ENCODE measurements at regions not wholly inside any gene's neighbourhood (a gene's known extent, or its start where the extent isn't known, plus 50 kb on each side); places are given as distances from the start of the nearest gene placed in this dataset.
"Not testable (repeated sequence)": the region's sequence is repeated elsewhere in the genome, so short reads cannot be mapped to it uniquely, and the experiment has no call there.

DNA sequence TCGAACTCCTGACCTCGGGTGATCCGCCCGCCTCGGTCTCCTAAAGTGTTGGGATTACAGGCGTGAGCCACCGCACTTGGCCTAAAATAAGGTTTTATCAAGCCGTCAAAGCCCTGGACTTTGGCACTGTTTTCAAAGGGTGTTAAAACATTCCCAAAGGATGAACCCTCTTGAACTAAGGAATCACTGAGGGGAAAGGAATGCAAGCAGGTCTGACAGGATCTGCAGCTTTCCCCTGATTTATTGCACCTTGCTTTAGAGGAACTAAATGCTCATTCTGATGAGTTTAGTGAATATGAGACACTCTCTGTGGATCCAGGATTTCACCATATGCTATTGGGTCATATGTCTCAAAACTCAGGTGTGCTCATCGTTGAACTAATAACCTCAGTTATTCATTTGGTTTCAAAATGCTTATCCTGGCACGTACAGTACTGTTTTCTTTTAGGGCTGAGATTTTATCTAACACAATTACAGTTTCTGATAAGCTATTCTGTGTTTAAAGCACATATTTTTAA lies 63.0 kb upstream of the TSC22D2 start:
- Histone ChIP-seq H3K27ac (ENCODE audit: low read depth in 2 of 2, low read length in 2 of 2) (peak overlapping the region; percentile 7 to 29), H3K9ac (ENCODE audit: low read depth in 1 of 2, low read length in 2 of 2) (no peak overlapping the region), H3K36me3 (ENCODE audit: control insufficient read depth in 2 of 2, insufficient read depth in 2 of 2, low read length in 2 of 2) (no peaks in the 10 kb centered on the region), H3K4me3 (ENCODE audit: low read length in 2 of 2) (no peak overlapping the region), H3K4me1 (ENCODE audit: control insufficient read depth in 2 of 2, insufficient read depth in 2 of 2, low read length in 2 of 2) (peaks cover 0 to 11% of the 10 kb centered on the region in 2 donors), H3K27me3 (ENCODE audit: control insufficient read depth in 2 of 2, insufficient read depth in 2 of 2, low read length in 2 of 2) (no peaks in the 10 kb centered on the region), H3K9me3 (ENCODE audit: control insufficient read depth in 2 of 2, low read length in 2 of 2) (no peaks in the 10 kb centered on the region)

DNA sequence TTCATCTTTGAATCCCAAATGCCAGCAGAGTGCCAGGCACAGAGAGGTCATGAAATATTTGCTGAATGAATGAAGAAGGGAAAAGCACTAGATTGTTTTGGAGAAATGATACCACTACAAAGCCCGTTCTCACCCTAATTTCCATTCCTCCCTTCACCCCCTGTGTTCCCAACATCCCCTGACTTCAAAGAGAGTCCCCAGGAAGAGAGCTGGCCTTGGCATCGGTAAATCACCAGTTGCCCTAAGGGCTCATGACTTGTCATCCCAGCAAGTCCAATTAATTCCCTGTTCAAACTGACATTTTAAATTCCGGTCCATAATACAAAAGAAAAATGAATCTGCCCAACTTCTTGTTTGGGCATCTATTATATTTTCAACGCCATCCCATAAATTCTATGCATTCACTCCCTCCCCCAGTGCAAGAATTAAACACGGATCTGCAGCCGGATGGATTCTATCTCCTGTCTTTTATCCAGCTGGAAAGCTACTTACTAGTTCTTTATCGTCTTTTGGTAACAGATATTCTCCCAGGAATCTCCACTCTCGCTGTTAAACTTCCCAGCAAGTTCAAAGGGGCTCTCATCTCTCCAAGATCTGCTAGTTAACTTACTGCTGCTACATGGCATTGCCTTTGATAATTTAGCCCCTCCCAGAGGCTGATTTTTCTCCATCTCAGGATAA lies 63.9 kb upstream of the TSC22D2 start:
- Histone ChIP-seq H3K27ac (ENCODE audit: low read depth in 2 of 2, low read length in 2 of 2) (no peak overlapping the region), H3K27me3 (ENCODE audit: control insufficient read depth in 2 of 2, insufficient read depth in 2 of 2, low read length in 2 of 2) (no peaks in the 10 kb centered on the region), H3K4me1 (ENCODE audit: control insufficient read depth in 2 of 2, insufficient read depth in 2 of 2, low read length in 2 of 2) (peaks cover 0 to 11% of the 10 kb centered on the region in 2 donors), H3K9ac (ENCODE audit: low read depth in 1 of 2, low read length in 2 of 2) (no peak overlapping the region), H3K9me3 (ENCODE audit: control insufficient read depth in 2 of 2, low read length in 2 of 2) (no peaks in the 10 kb centered on the region), H3K36me3 (ENCODE audit: control insufficient read depth in 2 of 2, insufficient read depth in 2 of 2, low read length in 2 of 2) (no peaks in the 10 kb centered on the region), H3K4me3 (ENCODE audit: low read length in 2 of 2) (no peak overlapping the region)

GRCh38 chr3:150342896-150343467 lies 65.1 kb upstream of the TSC22D2 start:
- Histone ChIP-seq H3K27ac (ENCODE audit: low read depth in 2 of 2, low read length in 2 of 2) (no peak overlapping the region), H3K9me3 (ENCODE audit: control insufficient read depth in 2 of 2, low read length in 2 of 2) (no peaks in the 10 kb centered on the region), H3K27me3 (ENCODE audit: control insufficient read depth in 2 of 2, insufficient read depth in 2 of 2, low read length in 2 of 2) (no peaks in the 10 kb centered on the region), H3K9ac (ENCODE audit: low read depth in 1 of 2, low read length in 2 of 2) (no peak overlapping the region), H3K36me3 (ENCODE audit: control insufficient read depth in 2 of 2, insufficient read depth in 2 of 2, low read length in 2 of 2) (no peaks in the 10 kb centered on the region), H3K4me1 (ENCODE audit: control insufficient read depth in 2 of 2, insufficient read depth in 2 of 2, low read length in 2 of 2) (peaks cover 0 to 3% of the 10 kb centered on the region in 2 donors), H3K4me3 (ENCODE audit: low read length in 2 of 2) (no peak overlapping the region)

DNA sequence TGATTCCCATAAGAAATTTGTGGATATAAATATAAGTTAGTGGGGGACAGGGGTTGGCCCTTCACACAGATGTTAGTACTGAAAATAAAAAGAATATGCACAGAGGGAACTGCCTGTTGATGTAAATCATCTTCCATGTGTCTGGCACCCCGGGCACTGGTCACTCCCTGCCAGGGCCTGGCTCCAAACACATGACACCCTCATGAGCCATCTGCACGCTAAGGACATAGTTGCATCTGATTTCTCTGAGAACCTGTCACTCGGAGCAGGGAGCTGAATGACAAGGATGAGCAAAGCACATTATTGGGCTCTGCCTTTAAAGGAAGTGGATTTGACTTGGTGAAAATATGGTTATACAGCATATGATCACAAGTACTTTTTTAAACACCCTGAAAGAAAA lies 66.2 kb upstream of the TSC22D2 start:
- Histone ChIP-seq H3K27me3 (ENCODE audit: control insufficient read depth in 2 of 2, insufficient read depth in 2 of 2, low read length in 2 of 2) (no peaks in the 10 kb centered on the region), H3K9me3 (ENCODE audit: control insufficient read depth in 2 of 2, low read length in 2 of 2) (no peaks in the 10 kb centered on the region), H3K9ac (ENCODE audit: low read depth in 1 of 2, low read length in 2 of 2) (no peak overlapping the region), H3K36me3 (ENCODE audit: control insufficient read depth in 2 of 2, insufficient read depth in 2 of 2, low read length in 2 of 2) (no peaks in the 10 kb centered on the region), H3K27ac (ENCODE audit: low read depth in 2 of 2, low read length in 2 of 2) (no peak overlapping the region), H3K4me3 (ENCODE audit: low read length in 2 of 2) (no peak overlapping the region), H3K4me1 (ENCODE audit: control insufficient read depth in 2 of 2, insufficient read depth in 2 of 2, low read length in 2 of 2) (peaks cover 0 to 3% of the 10 kb centered on the region in 2 donors)

DNA sequence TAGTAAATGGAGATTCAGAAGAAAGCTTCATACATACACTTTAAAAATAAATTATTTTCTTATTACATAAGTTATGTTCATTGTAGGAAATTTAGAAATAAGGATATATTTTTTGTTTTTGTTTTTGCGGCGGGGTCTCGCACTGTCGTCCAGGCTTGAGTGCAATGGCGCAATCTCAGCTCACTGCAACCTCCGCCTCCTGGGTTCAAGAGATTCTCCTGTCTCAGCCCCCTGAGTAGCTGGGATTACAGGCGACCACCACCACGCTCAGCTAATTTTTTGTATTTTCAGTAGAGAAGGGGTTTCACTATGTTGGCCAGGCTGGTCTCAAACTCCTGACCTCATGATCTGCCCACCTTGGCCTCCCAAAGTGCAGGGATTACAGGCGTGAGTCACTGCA lies 71.7 kb upstream of the TSC22D2 start:
- not testable (repeated sequence) for H3K27ac ChIP-seq (ENCODE audit: low read depth in 2 of 2, low read length in 2 of 2); H3K9me3 ChIP-seq (ENCODE audit: control insufficient read depth in 2 of 2, low read length in 2 of 2); H3K27me3 ChIP-seq (ENCODE audit: control insufficient read depth in 2 of 2, insufficient read depth in 2 of 2, low read length in 2 of 2); H3K36me3 ChIP-seq (ENCODE audit: control insufficient read depth in 2 of 2, insufficient read depth in 2 of 2, low read length in 2 of 2); H3K9ac ChIP-seq (ENCODE audit: low read depth in 1 of 2, low read length in 2 of 2); H3K4me3 ChIP-seq (ENCODE audit: low read length in 2 of 2); H3K4me1 ChIP-seq (ENCODE audit: control insufficient read depth in 2 of 2, insufficient read depth in 2 of 2, low read length in 2 of 2)

DNA sequence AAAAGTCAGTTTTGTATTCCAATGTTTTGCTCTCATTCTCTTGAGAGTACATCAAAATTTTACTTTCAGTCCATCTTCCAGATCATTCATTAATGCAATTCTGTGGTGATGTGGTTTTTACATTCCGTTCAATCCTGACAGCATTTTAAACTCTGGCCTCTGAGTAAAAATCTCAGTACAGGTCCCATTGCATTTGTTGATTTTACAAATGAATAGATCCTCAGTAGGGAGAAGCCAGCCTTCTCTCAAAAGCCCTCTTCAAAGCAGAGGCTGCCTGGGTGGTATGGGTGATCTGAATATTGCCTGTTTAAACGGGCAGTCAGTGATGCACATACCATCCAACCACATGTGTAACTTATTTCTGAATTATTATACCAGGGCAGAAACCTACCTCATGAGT lies 72.5 kb upstream of the TSC22D2 start:
- no peak overlapping the region for H3K27ac ChIP-seq (ENCODE audit: low read depth in 2 of 2, low read length in 2 of 2)
- no peaks in the 10 kb centered on the region for H3K4me1 ChIP-seq (ENCODE audit: control insufficient read depth in 2 of 2, insufficient read depth in 2 of 2, low read length in 2 of 2)
- no peaks in the 10 kb centered on the region for H3K27me3 ChIP-seq (ENCODE audit: control insufficient read depth in 2 of 2, insufficient read depth in 2 of 2, low read length in 2 of 2)
- H3K4me3 ChIP-seq (ENCODE audit: low read length in 2 of 2): no peak overlapping the region
- no peaks in the 10 kb centered on the region for H3K36me3 ChIP-seq (ENCODE audit: control insufficient read depth in 2 of 2, insufficient read depth in 2 of 2, low read length in 2 of 2)
- no peaks in the 10 kb centered on the region for H3K9me3 ChIP-seq (ENCODE audit: control insufficient read depth in 2 of 2, low read length in 2 of 2)
- no peak overlapping the region for H3K9ac ChIP-seq (ENCODE audit: low read depth in 1 of 2, low read length in 2 of 2)

DNA sequence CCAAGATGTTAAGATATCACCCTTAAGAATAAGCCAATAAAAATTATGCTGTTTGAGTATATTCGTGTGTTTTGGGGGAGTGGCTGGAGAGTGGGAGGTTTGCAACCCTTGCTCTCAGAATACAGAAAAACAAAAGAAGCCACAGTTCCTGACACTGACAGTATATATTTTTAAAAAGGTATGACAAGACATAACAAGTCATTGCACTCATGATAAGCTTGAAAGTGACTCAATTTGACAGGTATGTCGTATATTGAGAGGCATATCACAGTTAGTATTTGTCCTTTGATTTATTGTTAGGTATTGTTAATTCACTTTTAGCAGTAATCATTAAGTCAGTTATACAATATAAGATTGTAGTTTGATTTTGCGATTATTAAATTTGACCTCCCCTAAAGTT lies 73.1 kb upstream of the TSC22D2 start:
- Histone ChIP-seq H3K27ac (ENCODE audit: low read depth in 2 of 2, low read length in 2 of 2) (no peak overlapping the region), H3K9ac (ENCODE audit: low read depth in 1 of 2, low read length in 2 of 2) (no peak overlapping the region), H3K27me3 (ENCODE audit: control insufficient read depth in 2 of 2, insufficient read depth in 2 of 2, low read length in 2 of 2) (no peaks in the 10 kb centered on the region), H3K36me3 (ENCODE audit: control insufficient read depth in 2 of 2, insufficient read depth in 2 of 2, low read length in 2 of 2) (no peaks in the 10 kb centered on the region), H3K4me3 (ENCODE audit: low read length in 2 of 2) (no peak overlapping the region), H3K4me1 (ENCODE audit: control insufficient read depth in 2 of 2, insufficient read depth in 2 of 2, low read length in 2 of 2) (no peaks in the 10 kb centered on the region), H3K9me3 (ENCODE audit: control insufficient read depth in 2 of 2, low read length in 2 of 2) (no peaks in the 10 kb centered on the region)

DNA sequence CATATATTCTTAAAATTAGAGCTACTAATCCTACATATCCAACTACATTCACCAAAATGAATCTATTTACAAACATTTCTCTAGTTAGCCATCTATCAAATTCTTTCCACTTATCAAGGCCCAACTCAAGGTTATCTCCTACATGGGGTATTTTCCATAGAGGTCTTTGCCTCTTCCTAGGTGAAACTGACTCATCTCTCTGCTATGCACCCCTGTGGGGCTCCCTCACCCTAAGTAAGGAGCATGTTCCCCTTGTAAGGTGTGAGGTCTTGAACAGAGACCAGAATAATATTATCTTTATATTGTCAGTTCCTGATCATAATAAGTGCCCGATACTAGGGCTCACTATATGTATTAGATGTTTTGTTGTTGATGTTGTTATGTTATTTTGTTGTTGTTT lies 74.6 kb upstream of the TSC22D2 start:
- H3K36me3 ChIP-seq (ENCODE audit: control insufficient read depth in 2 of 2, insufficient read depth in 2 of 2, low read length in 2 of 2): no peaks in the 10 kb centered on the region
- H3K27ac ChIP-seq (ENCODE audit: low read depth in 2 of 2, low read length in 2 of 2): no peak overlapping the region
- H3K27me3 ChIP-seq (ENCODE audit: control insufficient read depth in 2 of 2, insufficient read depth in 2 of 2, low read length in 2 of 2): no peaks in the 10 kb centered on the region
- H3K9ac ChIP-seq (ENCODE audit: low read depth in 1 of 2, low read length in 2 of 2): no peak overlapping the region
- H3K9me3 ChIP-seq (ENCODE audit: control insufficient read depth in 2 of 2, low read length in 2 of 2): no peaks in the 10 kb centered on the region
- H3K4me1 ChIP-seq (ENCODE audit: control insufficient read depth in 2 of 2, insufficient read depth in 2 of 2, low read length in 2 of 2): no peaks in the 10 kb centered on the region
- H3K4me3 ChIP-seq (ENCODE audit: low read length in 2 of 2): no peak overlapping the region

DNA sequence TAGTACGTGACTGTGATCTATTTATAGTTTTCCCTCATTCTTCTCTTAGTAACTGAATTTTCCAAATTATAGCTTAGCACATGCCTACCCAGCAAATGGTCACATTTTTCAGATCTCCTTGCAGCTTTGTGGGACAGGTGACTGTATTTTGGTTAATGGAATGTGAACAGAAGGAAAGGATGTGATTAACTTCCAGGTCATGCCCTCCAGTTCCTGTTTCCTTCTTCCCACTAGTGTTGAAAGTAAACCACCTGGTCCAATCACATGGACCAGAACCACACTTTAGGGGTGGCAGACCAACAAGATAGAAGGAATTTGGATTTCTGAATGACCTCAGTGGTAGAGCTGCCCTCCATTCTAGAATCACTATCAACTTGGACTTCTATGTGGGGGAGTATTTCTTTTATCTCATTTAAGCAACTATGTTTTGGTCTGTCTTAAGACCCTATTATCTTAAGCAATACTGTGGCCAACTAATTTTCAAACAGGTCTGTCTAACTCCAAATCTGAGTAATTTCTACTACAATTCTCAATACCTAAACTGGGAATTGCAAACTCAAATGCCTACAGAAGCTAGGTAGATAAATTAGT lies 76.0 kb upstream of the TSC22D2 start:
- H3K36me3 ChIP-seq (ENCODE audit: control insufficient read depth in 2 of 2, insufficient read depth in 2 of 2, low read length in 2 of 2): no peaks in the 10 kb centered on the region
- no peak overlapping the region for H3K27ac ChIP-seq (ENCODE audit: low read depth in 2 of 2, low read length in 2 of 2)
- H3K4me1 ChIP-seq (ENCODE audit: control insufficient read depth in 2 of 2, insufficient read depth in 2 of 2, low read length in 2 of 2): no peaks in the 10 kb centered on the region
- H3K9ac ChIP-seq (ENCODE audit: low read depth in 1 of 2, low read length in 2 of 2): no peak overlapping the region
- H3K9me3 ChIP-seq (ENCODE audit: control insufficient read depth in 2 of 2, low read length in 2 of 2): no peaks in the 10 kb centered on the region
- H3K27me3 ChIP-seq (ENCODE audit: control insufficient read depth in 2 of 2, insufficient read depth in 2 of 2, low read length in 2 of 2): no peaks in the 10 kb centered on the region
- no peak overlapping the region for H3K4me3 ChIP-seq (ENCODE audit: low read length in 2 of 2)

GRCh38 chr3:150330872-150331271 lies 77.2 kb upstream of the TSC22D2 start:
- H3K36me3 ChIP-seq (ENCODE audit: control insufficient read depth in 2 of 2, insufficient read depth in 2 of 2, low read length in 2 of 2): no peaks in the 10 kb centered on the region
- no peak overlapping the region for H3K9ac ChIP-seq (ENCODE audit: low read depth in 1 of 2, low read length in 2 of 2)
- no peaks in the 10 kb centered on the region for H3K27me3 ChIP-seq (ENCODE audit: control insufficient read depth in 2 of 2, insufficient read depth in 2 of 2, low read length in 2 of 2)
- H3K4me3 ChIP-seq (ENCODE audit: low read length in 2 of 2): no peak overlapping the region
- H3K4me1 ChIP-seq (ENCODE audit: control insufficient read depth in 2 of 2, insufficient read depth in 2 of 2, low read length in 2 of 2): no peaks in the 10 kb centered on the region
- H3K9me3 ChIP-seq (ENCODE audit: control insufficient read depth in 2 of 2, low read length in 2 of 2): no peaks in the 10 kb centered on the region
- H3K27ac ChIP-seq (ENCODE audit: low read depth in 2 of 2, low read length in 2 of 2): no peak overlapping the region
